OCI-LY7 (cell line): ENCODE measurements at regions not wholly inside any gene's neighbourhood (a gene's known extent, or its start where the extent isn't known, plus 50 kb on each side); places are given as distances from the start of the nearest gene placed in this dataset.

ENCODE experiments used
- EZH2phosphoT487 ChIP-seq: fragments of 200-600 bp; sonication (generic); IDR thresholded peaks from 2 replicates; pipeline ENCODE4 v1.6.1; 2018; ENCODE audit warnings: low read depth, borderline replicate concordance, mild to moderate bottlenecking, mixed run types, antibody characterized with exemption, low read length, moderate library complexity, mixed read lengths
- TF ChIP-seq, protein P1 (sequence below): fragments of 200-600 bp; sonication (generic); conservative IDR thresholded peaks from 2 replicates; pipeline ENCODE4 v1.5.1; 2014; ENCODE audit warnings: mild to moderate bottlenecking, antibody characterized with exemption, low read length, moderate library complexity, mixed read lengths

DNA sequence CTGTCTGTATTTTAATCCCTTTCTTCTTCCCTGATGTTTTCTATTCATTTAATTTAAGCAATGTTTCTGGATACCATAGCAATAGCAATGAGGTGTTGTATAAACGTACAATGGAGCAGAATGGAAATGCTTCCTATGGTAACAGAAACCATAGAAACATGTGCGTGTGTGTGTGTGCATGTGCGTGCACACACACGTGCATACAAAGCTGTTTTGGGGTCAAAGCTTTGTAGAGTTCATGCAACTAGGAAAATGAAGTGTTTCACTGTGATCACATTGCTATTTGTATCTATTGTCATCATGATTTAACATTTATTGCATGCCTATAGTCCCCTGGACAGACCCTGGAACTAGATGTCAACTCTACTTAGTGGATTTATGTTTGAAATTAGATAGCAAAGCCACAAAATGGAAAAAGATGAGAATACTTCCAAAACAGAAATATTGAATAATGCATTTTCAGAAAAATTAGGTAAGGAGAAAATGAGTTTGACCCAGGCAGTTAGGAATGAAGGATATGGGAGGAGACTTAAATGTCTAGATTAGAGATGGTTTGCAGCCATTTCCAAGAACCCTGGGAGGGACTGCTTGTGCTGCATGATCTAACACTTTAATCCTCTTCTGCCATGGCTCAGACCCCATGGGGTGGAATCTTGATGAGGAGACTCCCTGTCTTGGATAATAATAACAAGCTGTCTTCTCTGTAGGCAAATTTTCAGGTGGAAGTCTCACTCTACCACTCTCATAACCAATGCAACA lies 124.4 kb downstream of the TRMT11 start:
- TF ChIP-seq EZH2phosphoT487: no peak
- TF ChIP-seq, protein P1, sequence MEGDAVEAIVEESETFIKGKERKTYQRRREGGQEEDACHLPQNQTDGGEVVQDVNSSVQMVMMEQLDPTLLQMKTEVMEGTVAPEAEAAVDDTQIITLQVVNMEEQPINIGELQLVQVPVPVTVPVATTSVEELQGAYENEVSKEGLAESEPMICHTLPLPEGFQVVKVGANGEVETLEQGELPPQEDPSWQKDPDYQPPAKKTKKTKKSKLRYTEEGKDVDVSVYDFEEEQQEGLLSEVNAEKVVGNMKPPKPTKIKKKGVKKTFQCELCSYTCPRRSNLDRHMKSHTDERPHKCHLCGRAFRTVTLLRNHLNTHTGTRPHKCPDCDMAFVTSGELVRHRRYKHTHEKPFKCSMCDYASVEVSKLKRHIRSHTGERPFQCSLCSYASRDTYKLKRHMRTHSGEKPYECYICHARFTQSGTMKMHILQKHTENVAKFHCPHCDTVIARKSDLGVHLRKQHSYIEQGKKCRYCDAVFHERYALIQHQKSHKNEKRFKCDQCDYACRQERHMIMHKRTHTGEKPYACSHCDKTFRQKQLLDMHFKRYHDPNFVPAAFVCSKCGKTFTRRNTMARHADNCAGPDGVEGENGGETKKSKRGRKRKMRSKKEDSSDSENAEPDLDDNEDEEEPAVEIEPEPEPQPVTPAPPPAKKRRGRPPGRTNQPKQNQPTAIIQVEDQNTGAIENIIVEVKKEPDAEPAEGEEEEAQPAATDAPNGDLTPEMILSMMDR: no peak
